GM21576 (cell line): ENCODE measurements at regions not wholly inside any gene's neighbourhood (a gene's known extent, or its start where the extent isn't known, plus 50 kb on each side); places are given as distances from the start of the nearest gene placed in this dataset.
A peak's percentile ranks its signal among the peaks of the same experiment; 100 is the strongest.

ENCODE experiments used
- ATAC-seq: cut with Tn5 transposase; IDR thresholded peaks from one replicate; pipeline ENCODE4 v1.9.1; 2021; ENCODE audit warnings: mild to moderate bottlenecking, moderate library complexity; ENCODE audit not compliant: unreplicated experiment

GRCh38 chr20:22652681-22653588 lies 68.6 kb upstream of the FOXA2 start:
- ATAC-seq, result no peak

- ATAC-seq, result no peak
These were observed 69.6 kb upstream of the FOXA2 start for GRCh38 chr20:22653658-22654642.

GRCh38 chr20:22663528-22664025 lies 79.2 kb upstream of the FOXA2 start:
- ATAC-seq, result no peak

GRCh38 chr20:22667198-22667597 lies 82.8 kb upstream of the FOXA2 start:
- ATAC-seq, result no peak

GRCh38 chr20:22672191-22672590 lies 87.8 kb upstream of the FOXA2 start:
- ATAC-seq, result no peak

- ATAC-seq, result no peak
These were observed 89.1 kb upstream of the FOXA2 start for GRCh38 chr20:22673467-22673866.

- ATAC-seq, result no peak
These were observed 91.0 kb upstream of the FOXA2 start for GRCh38 chr20:22675341-22675740.

- ATAC-seq, result no peak
These were observed 94.3 kb upstream of the FOXA2 start for GRCh38 chr20:22678678-22679077.

GRCh38 chr20:22679197-22679596 lies 94.8 kb upstream of the FOXA2 start:
- no peak for ATAC-seq

- ATAC-seq, result no peak
These were observed 95.8 kb upstream of the FOXA2 start for GRCh38 chr20:22680031-22680740.

- ATAC-seq, result no peak
These were observed 97.3 kb upstream of the FOXA2 start for GRCh38 chr20:22681591-22682248.

GRCh38 chr20:22682381-22682780 lies 98.0 kb upstream of the FOXA2 start:
- ATAC-seq, result no peak

GRCh38 chr20:22684072-22684762 lies 99.8 kb upstream of the FOXA2 start:
- ATAC-seq, result peak; percentile 71

- no peak for ATAC-seq
These were observed 100.5 kb upstream of the FOXA2 start for GRCh38 chr20:22684763-22685443.

- no peak for ATAC-seq
These were observed 101.7 kb upstream of the FOXA2 start for GRCh38 chr20:22686097-22686496.

GRCh38 chr20:22687676-22688349 lies 103.4 kb upstream of the FOXA2 start:
- no peak for ATAC-seq

- ATAC-seq, result no peak
These were observed 104.1 kb upstream of the FOXA2 start for GRCh38 chr20:22688485-22688884.

- no peak for ATAC-seq
These were observed 104.9 kb upstream of the FOXA2 start for GRCh38 chr20:22689266-22689665.

GRCh38 chr20:22690000-22690399 lies 105.6 kb upstream of the FOXA2 start:
- ATAC-seq, result no peak
